Endothelial cell (in vitro differentiated cells): ENCODE measurements at regions not wholly inside any gene's neighbourhood (a gene's known extent, or its start where the extent isn't known, plus 50 kb on each side); places are given as distances from the start of the nearest gene placed in this dataset.

ENCODE experiments used
- DNase-seq: peaks from one replicate; pipeline ENCODE4 v3.0.0; 2021; ENCODE audit warnings: low spot score
- H3K27ac Mint-ChIP-seq: one replicate; pipeline ENCODE4 v1.8.0; 2021; ENCODE audit warnings: mixed read lengths, inconsistent platforms; ENCODE audit not compliant: unreplicated experiment
- H3K27me3 Mint-ChIP-seq: one replicate; pipeline ENCODE4 v1.8.0; 2021; ENCODE audit warnings: mild to moderate bottlenecking, moderate library complexity, mixed read lengths, inconsistent platforms; ENCODE audit not compliant: unreplicated experiment
- H3K36me3 Mint-ChIP-seq: one replicate; pipeline ENCODE4 v1.8.0; 2021; ENCODE audit warnings: mild to moderate bottlenecking, low read depth, mixed read lengths, inconsistent platforms; ENCODE audit not compliant: unreplicated experiment
- H3K4me1 Mint-ChIP-seq: one replicate; pipeline ENCODE4 v1.8.0; 2021; ENCODE audit warnings: mild to moderate bottlenecking, mixed read lengths, inconsistent platforms; ENCODE audit not compliant: unreplicated experiment
- H3K4me3 Mint-ChIP-seq: one replicate; pipeline ENCODE4 v1.8.0; 2021; ENCODE audit warnings: mild to moderate bottlenecking, mixed read lengths, inconsistent platforms; ENCODE audit not compliant: unreplicated experiment
- H3K9me3 Mint-ChIP-seq: one replicate; pipeline ENCODE4 v1.8.0; 2021; ENCODE audit warnings: mixed read lengths, inconsistent platforms; ENCODE audit not compliant: unreplicated experiment
- CTCF ChIP-seq: fragments of 200-600 bp; sonication (generic); IDR thresholded peaks from one replicate; pipeline ENCODE4 v1.5.0; 2021; ENCODE audit warnings: antibody characterized with exemption; ENCODE audit not compliant: unreplicated experiment

- H3K27me3 Mint-ChIP-seq, result peaks cover 2% of the 10 kb centered on the region
- DNase-seq, result no peak
Observed at GRCh38 chrX:69038188-69038587, 127.1 kb downstream of the PJA1 start.

GRCh38 chrX:69037786-69038185, 127.5 kb downstream of the PJA1 start:
- Mint-ChIP-seq H3K36me3 (no peaks in the 10 kb centered on the region), H3K9me3 (no peaks in the 10 kb centered on the region), H3K27me3 (peaks cover 2% of the 10 kb centered on the region), H3K4me3 (no peak overlapping the region), H3K27ac (no peak overlapping the region), H3K4me1 (no peaks in the 10 kb centered on the region)
- no peak for TF ChIP-seq CTCF
- DNase-seq, result no peak

More at GRCh38 chrX:69038188-69038587, 127.1 kb downstream of the PJA1 start:
- TF ChIP-seq CTCF, result no peak
- H3K9me3 Mint-ChIP-seq, result no peaks in the 10 kb centered on the region
- no peaks in the 10 kb centered on the region for H3K36me3 Mint-ChIP-seq
- no peaks in the 10 kb centered on the region for H3K4me1 Mint-ChIP-seq
- H3K27ac Mint-ChIP-seq, result no peak overlapping the region
- no peak overlapping the region for H3K4me3 Mint-ChIP-seq

- Mint-ChIP-seq H3K27ac (no peak overlapping the region), H3K4me1 (no peaks in the 10 kb centered on the region), H3K36me3 (no peaks in the 10 kb centered on the region), H3K9me3 (no peaks in the 10 kb centered on the region), H3K4me3 (no peak overlapping the region), H3K27me3 (peaks cover 2% of the 10 kb centered on the region)
- no peak for TF ChIP-seq CTCF
- no peak for DNase-seq
Observed at GRCh38 chrX:69036674-69037573, 128.3 kb downstream of the PJA1 start.

GRCh38 chrX:69034451-69034850, 130.8 kb downstream of the PJA1 start:
- no peak overlapping the region for H3K27ac Mint-ChIP-seq

More at GRCh38 chrX:69034451-69034850, 130.8 kb downstream of the PJA1 start:
- no peaks in the 10 kb centered on the region for H3K9me3 Mint-ChIP-seq
- peaks cover 2% of the 10 kb centered on the region for H3K27me3 Mint-ChIP-seq
- H3K4me1 Mint-ChIP-seq, result peaks cover 2% of the 10 kb centered on the region
- no peaks in the 10 kb centered on the region for H3K36me3 Mint-ChIP-seq
- no peak for TF ChIP-seq CTCF
- DNase-seq, result no peak
- no peak overlapping the region for H3K4me3 Mint-ChIP-seq
